H1 (cell line): ENCODE measurements at regions not wholly inside any gene's neighbourhood (a gene's known extent, or its start where the extent isn't known, plus 50 kb on each side); places are given as distances from the start of the nearest gene placed in this dataset.

Source experiments
- CTCF ChIA-PET: fragments of 300-600 bp; sonication (Branson Sonifier 250); formaldehyde crosslinking; loops from one replicate; lab custom pipeline; 2021; ENCODE audit not compliant: partially characterized antibody; lab: Charles Lee
- POLR2A ChIA-PET: fragments of 300-600 bp; sonication (Branson Sonifier 250); formaldehyde crosslinking; loops from one replicate; lab custom pipeline; 2021; ENCODE audit warnings: inconsistent platforms; ENCODE audit not compliant: partially characterized antibody; lab: Charles Lee
- DNase-seq, 2 experiments: peaks; one replicate each; pipeline versions ENCODE4 v3.0.0 to v3.0.0-alpha.2; 2010 to 2022; ENCODE audit warnings: low spot score in 2 of 2, low read depth in 1 of 2, mixed read lengths in 1 of 2
- FAIRE-seq: peaks from 2 replicates; lab custom pipeline; 2011; peaks lifted over from hg19 to GRCh38; lab: Jason Lieb, UNC
- H2AFZ ChIP-seq: 2 replicates; pipeline ENCODE4 v1.8.1; 2012; ENCODE audit warnings: low read length, inconsistent platforms
- H2AK5ac ChIP-seq: 2 replicates; pipeline ENCODE4 v1.6.1; 2013; ENCODE audit warnings: low read depth, low read length
- H2BK120ac ChIP-seq: replicated peaks from 2 replicates; pipeline ENCODE3; 2013; ENCODE audit warnings: low read depth, low read length, inconsistent platforms
- H2BK12ac ChIP-seq: 2 replicates; pipeline ENCODE4 v1.6.1; 2013; ENCODE audit warnings: low read depth, low read length
- H2BK15ac ChIP-seq: 2 replicates; pipeline ENCODE4 v1.6.1; 2013; ENCODE audit warnings: low read length
- H2BK20ac ChIP-seq: 2 replicates; pipeline ENCODE4 v1.6.1; 2013; ENCODE audit warnings: low read length
- H2BK5ac ChIP-seq: 2 replicates; pipeline ENCODE4 v1.6.1; 2013; ENCODE audit warnings: low read depth, low read length
- H3K14ac ChIP-seq: 2 replicates; pipeline ENCODE4 v1.6.1; 2013; ENCODE audit warnings: inconsistent platforms; ENCODE audit not compliant: insufficient read length
- H3K18ac ChIP-seq: 2 replicates; pipeline ENCODE4 v1.6.1; 2013; ENCODE audit warnings: low read length; ENCODE audit errors: extremely low read depth
- H3K23ac ChIP-seq: 2 replicates; pipeline ENCODE4 v1.6.1; 2013; ENCODE audit warnings: inconsistent platforms; ENCODE audit not compliant: insufficient read length
- H3K23me2 ChIP-seq: 2 replicates; pipeline ENCODE4 v1.6.1; 2013; ENCODE audit warnings: low read depth, low read length
- H3K27ac ChIP-seq: 2 replicates; pipeline ENCODE4 v1.6.1; 2011; ENCODE audit warnings: low read depth, low read length, inconsistent platforms
- H3K27me3 ChIP-seq, 4 experiments: replicated peaks in 1 of 4; 1 replicate in 1 of 4; 2 replicates in 3 of 4; pipeline versions ENCODE4 v1.6.1 to v1.8.1; 2011 to 2013; ENCODE audit warnings: low read length in 3 of 4, mild to moderate bottlenecking in 3 of 4, inconsistent platforms in 2 of 4, mixed read lengths in 2 of 4, moderate library complexity in 1 of 4; ENCODE audit not compliant: control insufficient read depth in 3 of 4, insufficient read depth in 3 of 4; ENCODE audit errors: extremely low read depth in 1 of 4
- H3K36me3 ChIP-seq, 4 experiments: 2 replicates each; pipeline versions ENCODE4 v1.6.1 to v1.8.1; 2011 to 2013; ENCODE audit warnings: mild to moderate bottlenecking in 4 of 4, low read length in 3 of 4, moderate library complexity in 2 of 4, control low read depth in 1 of 4, inconsistent platforms in 1 of 4; ENCODE audit not compliant: insufficient read depth in 4 of 4, control insufficient read depth in 2 of 4
- H3K4ac ChIP-seq: replicated peaks from 2 replicates; pipeline ENCODE3; 2013; ENCODE audit warnings: low read length, low read depth, mixed read lengths, inconsistent platforms; ENCODE audit not compliant: insufficient read length
- H3K4me1 ChIP-seq, 4 experiments: replicated peaks in 1 of 4; 1 replicate in 1 of 4; 2 replicates in 3 of 4; pipeline versions ENCODE4 v1.6.1 to v1.8.1; 2011 to 2013; ENCODE audit warnings: low read length in 3 of 4, inconsistent platforms in 2 of 4, mixed read lengths in 1 of 4; ENCODE audit not compliant: insufficient read depth in 4 of 4, control insufficient read depth in 3 of 4
- H3K4me2 ChIP-seq, 2 experiments: 2 replicates each; pipeline versions ENCODE4 v1.6.1 to v1.8.1; 2011 to 2013; ENCODE audit warnings: low read depth in 2 of 2, low read length in 2 of 2, control low read depth in 1 of 2, inconsistent platforms in 1 of 2, mild to moderate bottlenecking in 1 of 2; ENCODE audit not compliant: insufficient read depth in 1 of 2
- H3K4me3 ChIP-seq, 4 experiments: fragments of 200-600, 300-600 bp in 1 of 4; sonication (generic), shearing (Covaris generic), sonication (Bioruptor Twin) in 1 of 4; 2 replicates each; pipeline versions ENCODE4 v1.5.1 to v1.8.1; 2011 to 2016; ENCODE audit warnings: low read length in 4 of 4, low read depth in 3 of 4, control low read depth in 2 of 4, inconsistent platforms in 2 of 4, mild to moderate bottlenecking in 2 of 4, mixed read lengths in 1 of 4, moderate library complexity in 1 of 4; ENCODE audit not compliant: insufficient read depth in 2 of 4; ENCODE audit errors: extremely low read depth in 1 of 4
- H3K56ac ChIP-seq: replicated peaks from 2 replicates; pipeline ENCODE3; 2013; ENCODE audit warnings: low read depth, mild to moderate bottlenecking, mixed read lengths, low read length, inconsistent platforms; ENCODE audit not compliant: insufficient read length
- H3K79me1 ChIP-seq: 2 replicates; pipeline ENCODE4 v1.6.1; 2013; ENCODE audit warnings: low read depth, low read length, control low read depth
- H3K79me2 ChIP-seq, 2 experiments: 2 replicates each; pipeline versions ENCODE4 v1.6.1 to v1.8.1; 2012 to 2013; ENCODE audit warnings: low read length in 2 of 2, mild to moderate bottlenecking in 2 of 2, inconsistent platforms in 1 of 2; ENCODE audit not compliant: insufficient read depth in 2 of 2, control insufficient read depth in 1 of 2
- H3K9ac ChIP-seq, 4 experiments: replicated peaks in 1 of 4; 1 replicate in 1 of 4; 2 replicates in 3 of 4; pipeline versions ENCODE4 v1.6.1 to v1.8.1; 2011 to 2013; ENCODE audit warnings: low read depth in 3 of 4, low read length in 3 of 4, control low read depth in 2 of 4, mild to moderate bottlenecking in 2 of 4, moderate library complexity in 2 of 4, inconsistent platforms in 1 of 4; ENCODE audit errors: extremely low read depth in 1 of 4
- H3K9me3 ChIP-seq, 2 experiments: 2 replicates each; pipeline versions ENCODE4 v1.6.1 to v1.8.1; 2012 to 2013; ENCODE audit warnings: mild to moderate bottlenecking in 2 of 2, moderate library complexity in 2 of 2, control low read depth in 1 of 2, inconsistent platforms in 1 of 2, low read depth in 1 of 2, low read length in 1 of 2, mixed read lengths in 1 of 2; ENCODE audit not compliant: insufficient read depth in 2 of 2
- H4K20me1 ChIP-seq, 2 experiments: replicated peaks in 1 of 2; 2 replicates each; pipeline versions ENCODE3 to v1.8.1; 2011 to 2013; ENCODE audit warnings: inconsistent platforms in 2 of 2, low read length in 2 of 2, mild to moderate bottlenecking in 1 of 2; ENCODE audit not compliant: insufficient read depth in 2 of 2, control insufficient read depth in 1 of 2
- H4K5ac ChIP-seq: 2 replicates; pipeline ENCODE4 v1.6.1; 2013; ENCODE audit warnings: low read length, low read depth, mixed read lengths, inconsistent platforms; ENCODE audit not compliant: insufficient read length
- H4K8ac ChIP-seq: 2 replicates; pipeline ENCODE4 v1.8.0; 2013; ENCODE audit warnings: mild to moderate bottlenecking, moderate library complexity, low read length, inconsistent platforms; ENCODE audit not compliant: insufficient read depth; ENCODE audit errors: extremely low read depth
- H4K91ac ChIP-seq: replicated peaks from 2 replicates; pipeline ENCODE3; 2013; ENCODE audit warnings: low read length, mixed read lengths, inconsistent platforms; ENCODE audit not compliant: insufficient read length
- ATF3 ChIP-seq: IDR thresholded peaks from 2 replicates; pipeline ENCODE4 v1.6.1; 2011; ENCODE audit warnings: low read depth, mild to moderate bottlenecking, low read length; ENCODE audit not compliant: insufficient read depth
- BCL11A ChIP-seq, 2 experiments: IDR thresholded peaks; one replicate each; pipeline ENCODE4 v1.6.1; 2011; ENCODE audit warnings: low read depth in 2 of 2, low read length in 2 of 2, mild to moderate bottlenecking in 2 of 2
- MAFK ChIP-seq: IDR thresholded peaks from 2 replicates; pipeline ENCODE4 v1.6.1; 2012; ENCODE audit warnings: low read depth, mild to moderate bottlenecking, improper control_type of control experiment, low read length
- WGBS, 2 experiments: shearing (Covaris generic) in 1 of 2; methylation state at CpG; one replicate each; pipeline versions ENCODE4 v1.1.6 to v1.1.7; 2013 to 2015; ENCODE audit warnings: low lambda C conversion rate in 2 of 2, mixed read lengths in 2 of 2, inconsistent platforms in 1 of 2, low coverage in 1 of 2, missing lambda C conversion rate in 1 of 2; ENCODE audit not compliant: insufficient replicate concordance in 2 of 2, insufficient coverage in 1 of 2, insufficient read length in 1 of 2; ENCODE audit errors: extremely low coverage in 1 of 2, missing lambda C conversion rate in 1 of 2; 5-methylcytosine and 5-hydroxymethylcytosine counted together
- TF ChIP-seq, protein P1 (sequence below): IDR thresholded peaks from 2 replicates; pipeline ENCODE4 v1.6.1; 2012; ENCODE audit warnings: low read length, inconsistent platforms
- TF ChIP-seq, protein P2 (sequence below): IDR thresholded peaks from 2 replicates; pipeline ENCODE4 v1.6.1; 2012; ENCODE audit warnings: inconsistent platforms

- Histone ChIP-seq H3K23me2 (no peaks in the 10 kb centered on the region), H2AK5ac (no peak overlapping the region), H3K4me3 (no peak overlapping the region), H3K27me3 (no peaks in the 10 kb centered on the region), H4K5ac (no peak overlapping the region), H3K9ac (no peak overlapping the region), H2BK20ac (no peak overlapping the region), H3K4me2 (no peak overlapping the region), H4K20me1 (no peaks in the 10 kb centered on the region), H3K9me3 (peaks cover 69 to 84% of the 10 kb centered on the region in 2 experiments), H3K14ac (no peak overlapping the region), H3K36me3 (no peaks in the 10 kb centered on the region), H2BK5ac (no peak overlapping the region), H3K4ac (no peak overlapping the region), H3K23ac (no peak overlapping the region), H4K91ac (no peak overlapping the region), H2BK15ac (no peak overlapping the region), H3K27ac (no peak overlapping the region), H3K4me1 (no peaks in the 10 kb centered on the region), H2BK120ac (no peak overlapping the region), H4K8ac (no peak overlapping the region), H3K79me2 (no peaks in the 10 kb centered on the region), H2AFZ (no peak overlapping the region), H3K79me1 (no peaks in the 10 kb centered on the region), H3K56ac (no peak overlapping the region), H3K18ac (no peak overlapping the region), H2BK12ac (no peak overlapping the region)
- FAIRE-seq (no peak), DNase-seq (no peak)
- ChIA-PET POLR2A (no interaction called here), CTCF (interaction anchor here (1.4 kb wide), 1 partner anchor 13 kb away, joined by 3 read pairs; no protein-coding TSS in a partner anchor)
- TF ChIP-seq BCL11A (IDR thresholded peaks at IDR 0.05; ENCODE audit: low read depth in 2 of 2, low read length in 2 of 2) = no peak
- TF ChIP-seq, protein P1, sequence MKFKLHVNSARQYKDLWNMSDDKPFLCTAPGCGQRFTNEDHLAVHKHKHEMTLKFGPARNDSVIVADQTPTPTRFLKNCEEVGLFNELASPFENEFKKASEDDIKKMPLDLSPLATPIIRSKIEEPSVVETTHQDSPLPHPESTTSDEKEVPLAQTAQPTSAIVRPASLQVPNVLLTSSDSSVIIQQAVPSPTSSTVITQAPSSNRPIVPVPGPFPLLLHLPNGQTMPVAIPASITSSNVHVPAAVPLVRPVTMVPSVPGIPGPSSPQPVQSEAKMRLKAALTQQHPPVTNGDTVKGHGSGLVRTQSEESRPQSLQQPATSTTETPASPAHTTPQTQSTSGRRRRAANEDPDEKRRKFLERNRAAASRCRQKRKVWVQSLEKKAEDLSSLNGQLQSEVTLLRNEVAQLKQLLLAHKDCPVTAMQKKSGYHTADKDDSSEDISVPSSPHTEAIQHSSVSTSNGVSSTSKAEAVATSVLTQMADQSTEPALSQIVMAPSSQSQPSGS = no peak
- TF ChIP-seq, protein P2, sequence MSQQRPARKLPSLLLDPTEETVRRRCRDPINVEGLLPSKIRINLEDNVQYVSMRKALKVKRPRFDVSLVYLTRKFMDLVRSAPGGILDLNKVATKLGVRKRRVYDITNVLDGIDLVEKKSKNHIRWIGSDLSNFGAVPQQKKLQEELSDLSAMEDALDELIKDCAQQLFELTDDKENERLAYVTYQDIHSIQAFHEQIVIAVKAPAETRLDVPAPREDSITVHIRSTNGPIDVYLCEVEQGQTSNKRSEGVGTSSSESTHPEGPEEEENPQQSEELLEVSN = no peak
- TF ChIP-seq MAFK = no peak
- no peak for TF ChIP-seq ATF3
- 60% methylated on average over 3 of the region's 3 CpGs; no CpG with 5 or more reads in 1 of the 2 experiments for WGBS, 2 experiments
Observed at GRCh38 chr6:159328052-159328451, 158.9 kb downstream of the FNDC1 start.
